ENCODE measurements at regions not wholly inside any gene's neighbourhood (a gene's known extent, or its start where the extent isn't known, plus 50 kb on each side); places are given as distances from the start of the nearest gene placed in this dataset.

DNA sequence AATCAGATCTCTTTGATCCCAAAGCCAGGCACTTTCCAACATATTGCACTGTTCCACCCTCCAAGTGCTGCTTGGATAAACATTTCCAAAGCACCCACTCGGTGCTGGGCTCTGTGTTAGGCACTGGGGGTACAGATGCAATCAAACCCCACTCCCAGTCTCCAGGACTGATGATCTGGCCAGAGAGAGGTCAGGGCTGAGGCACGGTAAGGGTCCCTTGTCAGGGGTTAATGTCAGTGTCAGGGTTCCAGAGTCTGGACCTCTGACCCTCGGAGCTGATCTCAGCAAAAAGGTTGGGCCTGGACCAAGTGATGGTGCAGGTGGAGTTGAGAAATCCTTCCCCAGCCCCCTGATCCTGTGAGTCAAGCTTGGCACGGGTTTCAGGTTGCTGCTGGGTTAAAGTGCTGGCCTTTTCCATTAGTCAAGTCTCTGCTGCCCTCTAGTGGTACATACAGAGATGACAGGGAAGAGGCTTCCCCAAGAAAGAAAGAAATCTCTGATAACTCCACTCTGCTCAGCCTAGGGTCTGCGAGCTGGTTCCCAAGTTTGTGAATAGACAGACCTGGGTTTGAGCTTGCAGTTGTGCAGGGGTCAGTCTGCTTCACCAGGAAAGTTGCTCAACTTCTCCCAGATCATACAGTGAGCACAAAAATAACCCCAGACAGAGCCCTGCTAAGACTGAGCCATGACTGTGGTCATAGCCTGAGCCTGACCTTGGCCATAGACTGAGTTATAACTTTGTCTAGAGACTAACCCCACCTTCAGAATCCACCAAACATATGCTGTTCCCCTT is 74.6 kb downstream of the DMRTA2 start:
- Histone ChIP-seq H3K36me3 (ENCODE audit: control insufficient read depth in 2 of 2, extremely low read depth in 1 of 2, insufficient read depth in 2 of 2, low read length in 2 of 2) (no peaks in the 10 kb centered on the region), H4K20me1 (replicated peaks; ENCODE audit: control insufficient read depth, extremely low read depth, insufficient read depth, low read length) (no peaks in the 10 kb centered on the region), H3K9ac (replicated peaks; ENCODE audit: extremely low read depth, insufficient read depth, low read length) (no peak overlapping the region), H3K4me2 (ENCODE audit: insufficient read depth, low read length) (no peak overlapping the region), H3K79me2 (ENCODE audit: control insufficient read depth, insufficient read depth, low read length) (no peaks in the 10 kb centered on the region), H3K9me1 (replicated peaks; ENCODE audit: control insufficient read depth, extremely low read depth, insufficient read depth, low read length) (no peaks in the 10 kb centered on the region), H3K27ac (ENCODE audit: insufficient read depth, low read depth, low read length) (no peak overlapping the region), H3K27me3 (ENCODE audit: control insufficient read depth in 2 of 2, insufficient read depth in 2 of 2, low read length in 2 of 2) (no peaks in the 10 kb centered on the region), H3K9me3 (replicated peaks; ENCODE audit: control insufficient read depth, insufficient read depth, low read length) (no peaks in the 10 kb centered on the region), H3K4me3 (replicated peaks in 1 of 3; ENCODE audit: insufficient read depth in 1 of 3, low read depth in 1 of 3, low read length in 3 of 3) (no peak overlapping the region), H2AFZ (ENCODE audit: low read depth, low read length) (no peak overlapping the region), H3K4me1 (ENCODE audit: control insufficient read depth, extremely low read depth, insufficient read depth, low read length) (peaks cover 3% of the 10 kb centered on the region)
- CTCF ChIA-PET, result interaction anchor here (0.9 to 4.6 kb wide), 9 partner anchors 12 to 1850 kb away, joined by 3 to 62 read pairs (median 6); no protein-coding TSS in a partner anchor
- no peak for TF ChIP-seq MYC (IDR thresholded peaks at IDR 0.05; ENCODE audit: low read depth, low read length)
- TF ChIP-seq GATA2 (IDR thresholded peaks at IDR 0.05; ENCODE audit: insufficient read depth, insufficient read length, low read depth, low read length), result no peak
- TF ChIP-seq EZH2 (IDR thresholded peaks at IDR 0.05; ENCODE audit: borderline replicate concordance, low read depth, low read length, severe bottlenecking), result no peak
- TF ChIP-seq JUN (IDR thresholded peaks at IDR 0.05; ENCODE audit: borderline replicate concordance, insufficient read depth, insufficient read length, low read depth), result no peak
- TF ChIP-seq POLR2A (IDR thresholded peaks at IDR 0.05; ENCODE audit: low read depth, low read length), result no peak
- TF ChIP-seq FOS (IDR thresholded peaks at IDR 0.05; ENCODE audit: borderline replicate concordance, insufficient read depth, low read length), result no peak
- TF ChIP-seq CTCF (IDR thresholded peaks at IDR 0.05; ENCODE audit: extremely low read depth in 1 of 2, insufficient read depth in 1 of 2, low read depth in 1 of 2, low read length in 2 of 2), result peak; percentile 79 to 82
- TF ChIP-seq POLR2AphosphoS5 (IDR thresholded peaks at IDR 0.05; ENCODE audit: insufficient read depth, low read depth, low read length), result no peak
- TF ChIP-seq MAX (IDR thresholded peaks at IDR 0.05; ENCODE audit: insufficient read depth, insufficient read length), result no peak
- DNase-seq (ENCODE audit: low read depth, low spot score) (peak; percentile 63), FAIRE-seq (peak; percentile 95)
- dilution Hi-C loops (cut with MboI; ENCODE audit: extremely low pct_ligation_motif_present, low sequenced_read_pairs), result no loop called here
- intact Hi-C loops (cut with micrococcal nuclease), result loop anchor here (1.0 kb wide), 4 partner anchors 15 to 1776 kb away; no protein-coding TSS in a partner anchor
- POLR2A ChIA-PET, result no interaction called here
- no TSS peak for BruUV-seq (replicated peaks)
